GM13977 (cell line): ENCODE measurements at regions not wholly inside any gene's neighbourhood (a gene's known extent, or its start where the extent isn't known, plus 50 kb on each side); places are given as distances from the start of the nearest gene placed in this dataset.
"Not testable (repeated sequence)": the region's sequence is repeated elsewhere in the genome, so short reads cannot be mapped to it uniquely, and the experiment has no call there.

Source experiments
- DNase-seq: peaks from one replicate; pipeline ENCODE4 v3.0.0; 2012; ENCODE audit warnings: low spot score
- in situ Hi-C: fragments of 300-500 bp; cut with MboI; formaldehyde crosslinking; loops from one replicate; pipeline ENCODE4 v1.12.0; 2022; ENCODE audit warnings: low sequenced_read_pairs, low pct_unique_long_range_greater_than_20kb, mixed read lengths, inconsistent platforms; ENCODE audit not compliant: unreplicated experiment
- TF ChIP-seq, protein P1 (sequence below): IDR thresholded peaks from 2 replicates; pipeline ENCODE4 v1.5.1; 2012; ENCODE audit warnings: mild to moderate bottlenecking, control low read depth; ENCODE audit not compliant: insufficient read depth; ENCODE audit errors: extremely low read depth, missing control alignments

- no peak for DNase-seq
- in situ Hi-C loops, result no loop called here
- TF ChIP-seq, protein P1, sequence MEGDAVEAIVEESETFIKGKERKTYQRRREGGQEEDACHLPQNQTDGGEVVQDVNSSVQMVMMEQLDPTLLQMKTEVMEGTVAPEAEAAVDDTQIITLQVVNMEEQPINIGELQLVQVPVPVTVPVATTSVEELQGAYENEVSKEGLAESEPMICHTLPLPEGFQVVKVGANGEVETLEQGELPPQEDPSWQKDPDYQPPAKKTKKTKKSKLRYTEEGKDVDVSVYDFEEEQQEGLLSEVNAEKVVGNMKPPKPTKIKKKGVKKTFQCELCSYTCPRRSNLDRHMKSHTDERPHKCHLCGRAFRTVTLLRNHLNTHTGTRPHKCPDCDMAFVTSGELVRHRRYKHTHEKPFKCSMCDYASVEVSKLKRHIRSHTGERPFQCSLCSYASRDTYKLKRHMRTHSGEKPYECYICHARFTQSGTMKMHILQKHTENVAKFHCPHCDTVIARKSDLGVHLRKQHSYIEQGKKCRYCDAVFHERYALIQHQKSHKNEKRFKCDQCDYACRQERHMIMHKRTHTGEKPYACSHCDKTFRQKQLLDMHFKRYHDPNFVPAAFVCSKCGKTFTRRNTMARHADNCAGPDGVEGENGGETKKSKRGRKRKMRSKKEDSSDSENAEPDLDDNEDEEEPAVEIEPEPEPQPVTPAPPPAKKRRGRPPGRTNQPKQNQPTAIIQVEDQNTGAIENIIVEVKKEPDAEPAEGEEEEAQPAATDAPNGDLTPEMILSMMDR, result no peak
Measured at GRCh38 chr9:24007185-24007584, 181.1 kb upstream of the ELAVL2 start.

DNA sequence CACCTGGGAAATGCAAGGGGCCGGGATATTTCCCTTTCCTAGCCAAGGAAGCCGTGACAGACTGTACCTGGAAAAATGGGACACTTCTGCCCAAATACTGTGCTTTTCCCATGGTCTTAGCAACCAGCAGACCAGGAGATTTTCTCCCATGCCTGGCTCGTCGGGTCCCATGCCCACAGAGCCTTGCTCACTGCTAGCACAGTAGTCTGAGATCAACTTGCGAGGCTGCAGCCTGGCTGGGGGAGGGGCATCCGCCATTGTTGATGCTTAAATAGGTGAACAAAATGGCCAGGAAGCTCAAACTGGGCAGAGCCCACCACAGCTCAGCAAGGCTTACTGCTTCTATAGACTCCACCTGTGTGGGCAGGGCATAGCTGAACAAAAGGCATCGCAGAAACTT is 165.8 kb upstream of the ELAVL2 start:
- in situ Hi-C loops, DNase-seq: not testable (repeated sequence)

DNA sequence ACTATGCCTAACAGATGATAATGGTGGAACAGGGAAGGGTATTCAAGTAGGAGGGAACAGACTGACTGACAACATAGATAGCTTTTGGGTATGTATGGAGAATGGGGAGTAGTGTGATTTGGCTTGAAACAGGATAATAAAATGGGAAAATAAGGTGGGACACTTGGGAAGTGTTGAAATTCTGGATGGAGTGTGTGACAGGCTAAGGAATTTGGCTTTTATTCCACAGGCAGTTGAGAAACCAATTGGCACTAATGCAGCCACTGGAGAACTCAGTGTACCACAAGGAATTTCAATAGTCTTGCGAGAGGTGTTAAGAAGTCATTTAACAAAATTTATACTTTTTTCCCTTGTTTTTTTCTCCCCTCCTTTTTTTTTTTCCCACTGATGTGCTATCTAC is 153.5 kb upstream of the ELAVL2 start:
- in situ Hi-C loops, result no loop called here

GRCh38 chr9:23962101-23962500 is 136.1 kb upstream of the ELAVL2 start:
- no peak for DNase-seq
- in situ Hi-C loops, result no loop called here
- TF ChIP-seq, protein P1, result no peak

More for the DNA sequence above, 153.5 kb upstream of the ELAVL2 start:
- DNase-seq, result no peak
- TF ChIP-seq, protein P1, result no peak

GRCh38 chr9:23945897-23946296 is 119.9 kb upstream of the ELAVL2 start:
- TF ChIP-seq, protein P1, result no peak
- in situ Hi-C loops, result no loop called here
- DNase-seq, result no peak

DNA sequence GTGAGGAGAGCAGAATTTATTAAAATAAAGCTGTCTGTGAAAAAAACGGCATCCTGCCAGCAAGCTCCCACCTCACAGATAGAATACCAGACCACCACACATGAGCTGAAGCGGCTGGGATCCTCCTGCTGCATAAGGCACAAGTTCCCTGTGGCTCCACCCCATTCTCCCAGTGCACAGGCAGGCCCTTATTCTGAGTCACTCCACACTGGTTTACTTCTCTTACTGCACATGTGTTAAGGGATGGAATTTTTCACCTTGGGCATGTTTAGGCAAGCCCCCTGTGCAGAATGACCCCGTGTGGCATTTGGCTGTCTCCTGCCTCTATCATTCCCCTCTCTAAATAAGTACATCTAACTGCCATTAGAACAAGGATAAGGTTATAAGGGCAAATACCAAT is 115.0 kb upstream of the ELAVL2 start:
- TF ChIP-seq, protein P1, result no peak
- DNase-seq, result no peak
- in situ Hi-C loops, result no loop called here

GRCh38 chr9:23938908-23939307 is 112.9 kb upstream of the ELAVL2 start:
- DNase-seq, result no peak
- TF ChIP-seq, protein P1, result no peak
- in situ Hi-C loops, result no loop called here
